ENCODE measurements at regions not wholly inside any gene's neighbourhood (a gene's known extent, or its start where the extent isn't known, plus 50 kb on each side); places are given as distances from the start of the nearest gene placed in this dataset.
A peak's percentile ranks its signal among the peaks of the same experiment; 100 is the strongest.

DNA sequence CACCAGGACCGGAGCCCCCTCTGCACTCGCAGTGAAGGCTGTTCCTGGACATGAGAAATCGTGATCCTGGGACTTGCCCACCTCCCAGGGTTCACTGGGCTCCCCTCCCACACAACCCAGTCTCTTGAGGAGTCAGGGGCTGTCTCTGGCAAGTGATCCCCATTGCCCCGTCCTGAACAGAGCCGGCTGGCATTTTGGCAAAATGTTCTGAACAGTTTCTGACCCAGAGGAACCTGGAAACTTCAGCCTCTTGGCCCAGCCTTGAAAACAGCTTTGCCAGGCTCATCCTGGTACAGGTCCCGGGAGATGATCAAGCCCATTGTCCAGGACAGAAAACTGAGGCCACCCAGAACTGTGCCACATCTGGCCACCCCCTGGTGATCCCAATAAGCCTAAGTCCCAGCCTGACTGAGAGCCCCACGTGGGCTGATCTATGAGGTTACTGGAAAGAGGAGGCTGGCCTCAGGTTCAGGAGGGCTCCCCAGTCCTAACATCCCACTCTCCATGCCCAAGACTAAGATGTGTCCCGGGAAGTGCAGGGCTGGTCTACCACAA is 115.7 kb downstream of the OAT start:
- no peak for DNase-seq (ENCODE audit: low spot score)

DNA sequence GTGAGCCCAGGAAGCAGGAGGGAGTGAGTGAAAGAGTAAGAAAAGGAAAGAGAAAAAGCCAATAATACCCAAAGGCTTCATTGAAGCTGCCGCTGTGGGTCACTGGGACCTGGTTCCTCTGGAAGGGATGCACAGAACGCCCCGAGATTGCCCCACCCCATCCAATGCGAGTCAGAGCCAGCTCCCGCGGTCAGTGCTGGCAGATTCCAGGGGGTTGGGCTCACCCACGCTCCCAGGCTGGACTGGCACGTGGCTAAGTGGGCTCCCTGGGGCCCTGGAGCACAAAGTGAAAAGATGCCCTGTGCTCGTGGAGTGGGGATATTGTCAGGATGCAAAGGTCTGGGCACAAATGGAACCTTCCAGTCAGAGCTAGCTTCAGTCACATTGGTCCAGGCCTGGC is 117.0 kb downstream of the OAT start:
- no peak for DNase-seq (ENCODE audit: low spot score)

DNA sequence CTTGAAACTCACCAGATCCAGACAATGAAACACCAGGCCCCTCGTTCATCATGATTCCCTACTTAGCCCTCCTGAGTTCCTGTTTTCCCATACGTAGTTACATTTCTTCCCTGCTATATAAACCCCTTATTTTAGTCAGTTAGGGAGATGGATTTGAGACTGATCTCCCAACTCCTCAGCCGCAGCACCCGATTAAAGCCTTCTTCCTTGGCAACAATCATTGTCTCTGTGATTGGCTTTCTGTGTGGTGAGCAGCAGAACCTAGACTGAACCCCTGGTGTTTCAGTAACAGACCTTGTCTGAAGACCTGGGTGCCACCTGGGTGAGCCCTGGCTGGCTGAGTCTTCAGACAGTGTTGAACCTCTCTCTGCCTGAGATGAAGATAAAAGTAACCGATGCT is 118.0 kb downstream of the OAT start:
- DNase-seq (ENCODE audit: low spot score) = no peak

DNA sequence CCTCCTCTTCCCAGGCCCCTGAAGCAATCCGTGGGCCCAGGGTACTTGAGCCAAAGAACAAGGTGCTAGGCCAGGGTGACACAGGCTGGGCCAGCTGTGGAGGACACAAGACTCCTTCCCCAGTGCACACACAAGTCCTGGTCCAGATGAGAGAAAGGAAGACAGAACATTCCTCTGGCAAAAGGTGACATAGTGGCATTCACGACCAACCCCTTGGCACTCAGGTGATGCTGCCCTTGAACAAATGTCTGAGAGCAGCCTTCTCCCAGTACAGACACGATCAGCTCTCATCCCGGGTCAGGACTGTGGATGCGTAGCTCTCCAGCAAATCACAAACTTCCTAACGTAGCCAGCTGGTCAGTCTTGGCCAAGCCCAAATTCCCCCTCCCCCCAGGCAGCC is 118.5 kb downstream of the OAT start:
- DNase-seq (ENCODE audit: low spot score) = no peak

DNA sequence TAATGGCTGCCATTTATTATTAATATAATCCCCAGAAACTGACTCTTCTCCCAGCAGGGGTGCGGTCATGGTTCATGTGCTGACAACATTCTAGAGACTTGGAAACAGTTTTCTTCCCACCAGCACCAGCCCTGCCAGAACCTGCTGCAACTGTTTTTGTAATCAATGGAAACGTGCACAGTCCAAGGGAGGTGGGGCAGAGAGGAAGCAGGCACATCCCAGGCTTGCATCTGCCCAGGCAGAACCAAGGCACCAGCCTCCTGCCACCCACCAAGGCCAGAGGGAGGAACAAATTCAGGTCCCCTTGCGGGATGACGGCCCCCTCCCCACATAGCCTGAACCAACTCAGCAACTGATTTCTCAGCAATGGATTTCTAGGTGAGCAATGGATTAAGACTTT is 119.0 kb downstream of the OAT start:
- DNase-seq (ENCODE audit: low spot score) = no peak

DNA sequence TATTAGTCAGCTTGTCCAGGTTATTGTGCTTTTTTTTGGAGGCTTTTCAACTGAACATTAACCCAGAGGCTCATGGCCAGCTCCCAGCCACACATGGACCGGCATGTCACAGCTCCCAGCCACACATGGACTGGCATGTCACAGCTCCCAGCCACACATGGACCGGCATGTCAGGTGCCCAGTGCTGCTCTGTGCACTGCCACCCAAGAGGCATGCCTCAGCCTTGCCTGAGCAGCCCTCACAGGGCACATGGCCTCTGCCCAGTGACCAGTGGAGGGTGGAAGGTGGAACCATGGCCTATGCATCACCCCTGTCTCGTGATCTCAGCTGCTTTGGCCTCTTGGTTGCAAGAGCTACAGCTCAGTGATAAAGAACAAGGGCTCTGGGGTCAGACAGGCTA is 119.8 kb downstream of the OAT start:
- no peak for DNase-seq (ENCODE audit: low spot score)

DNA sequence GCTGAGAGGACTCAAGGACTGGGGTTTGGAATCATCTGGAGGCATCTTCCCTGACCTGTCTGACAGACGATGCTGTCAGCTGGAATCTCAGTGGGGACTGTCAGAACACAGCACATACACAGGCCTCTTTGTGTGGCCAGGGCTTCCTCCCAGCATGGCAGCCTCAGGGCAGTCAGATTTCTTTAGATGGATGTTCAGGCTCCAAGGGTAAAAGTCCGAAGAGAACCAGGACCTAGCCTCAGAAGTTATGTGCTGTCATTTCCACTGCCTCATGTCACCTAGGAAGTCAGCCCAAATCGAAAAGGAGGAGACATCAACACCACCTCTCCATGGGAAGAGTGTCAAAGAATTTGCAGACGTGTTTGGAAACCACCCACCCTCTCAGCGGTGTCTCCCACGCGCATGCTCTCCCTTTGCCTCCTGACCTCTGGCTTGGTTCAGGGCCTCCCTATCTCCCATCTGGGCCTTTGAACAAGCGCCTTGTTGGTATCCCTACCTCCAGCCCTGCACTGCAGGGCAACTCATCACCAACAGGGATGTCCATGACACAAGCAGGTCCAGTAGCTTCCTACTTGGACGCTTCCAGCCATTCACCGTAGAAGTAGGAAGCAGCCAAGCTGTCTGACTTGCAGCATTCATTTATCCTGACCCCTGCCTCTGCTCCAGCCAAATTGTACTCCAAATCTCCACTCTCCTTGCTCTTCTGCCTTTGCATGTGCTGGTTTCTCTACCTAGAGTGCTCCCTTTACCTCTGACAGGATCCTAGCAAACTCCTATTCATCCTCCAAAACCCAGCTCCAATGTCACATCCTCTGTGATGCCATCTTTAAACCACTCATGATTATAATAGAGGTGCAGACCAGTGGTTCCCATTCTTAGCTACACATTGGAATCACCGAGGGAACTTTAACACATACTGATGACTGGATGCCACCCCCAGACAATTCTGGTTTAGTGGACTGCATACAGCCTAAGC is 121.6 kb downstream of the OAT start:
- no peak for DNase-seq (ENCODE audit: low spot score)

DNA sequence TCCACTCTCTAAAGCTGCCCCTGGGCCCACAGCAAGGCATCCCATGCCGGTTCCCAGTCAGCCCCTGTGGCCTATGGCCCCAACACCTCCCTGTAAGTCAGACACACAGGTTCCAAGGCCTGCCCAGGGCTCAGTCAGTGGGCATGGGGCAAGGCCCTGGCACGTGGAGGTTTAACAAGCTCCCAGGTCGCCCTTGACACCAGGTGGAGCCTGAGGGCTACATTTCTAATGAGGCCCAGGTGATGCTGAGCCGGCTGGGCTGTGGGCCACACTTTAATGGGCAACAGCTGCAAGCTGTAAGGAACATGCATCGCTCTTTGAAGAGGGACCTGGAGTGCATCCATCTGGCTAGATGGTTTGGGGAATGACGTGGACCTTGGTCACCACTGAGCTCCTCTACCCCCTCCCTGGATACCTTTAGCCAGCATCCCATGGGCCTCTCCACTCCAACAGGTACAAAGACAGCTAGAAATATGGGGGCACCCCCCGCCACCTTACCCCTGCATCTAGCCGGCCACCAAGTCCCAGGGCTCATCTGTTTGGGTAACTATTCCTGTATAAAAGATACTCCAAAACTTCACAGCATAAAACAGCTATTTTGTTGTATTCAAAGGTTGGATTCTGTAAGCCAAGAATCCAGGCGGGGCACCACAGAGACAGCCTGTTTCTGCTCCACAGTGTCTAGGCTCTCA is 122.5 kb downstream of the OAT start:
- DNase-seq (ENCODE audit: low spot score) = no peak

DNA sequence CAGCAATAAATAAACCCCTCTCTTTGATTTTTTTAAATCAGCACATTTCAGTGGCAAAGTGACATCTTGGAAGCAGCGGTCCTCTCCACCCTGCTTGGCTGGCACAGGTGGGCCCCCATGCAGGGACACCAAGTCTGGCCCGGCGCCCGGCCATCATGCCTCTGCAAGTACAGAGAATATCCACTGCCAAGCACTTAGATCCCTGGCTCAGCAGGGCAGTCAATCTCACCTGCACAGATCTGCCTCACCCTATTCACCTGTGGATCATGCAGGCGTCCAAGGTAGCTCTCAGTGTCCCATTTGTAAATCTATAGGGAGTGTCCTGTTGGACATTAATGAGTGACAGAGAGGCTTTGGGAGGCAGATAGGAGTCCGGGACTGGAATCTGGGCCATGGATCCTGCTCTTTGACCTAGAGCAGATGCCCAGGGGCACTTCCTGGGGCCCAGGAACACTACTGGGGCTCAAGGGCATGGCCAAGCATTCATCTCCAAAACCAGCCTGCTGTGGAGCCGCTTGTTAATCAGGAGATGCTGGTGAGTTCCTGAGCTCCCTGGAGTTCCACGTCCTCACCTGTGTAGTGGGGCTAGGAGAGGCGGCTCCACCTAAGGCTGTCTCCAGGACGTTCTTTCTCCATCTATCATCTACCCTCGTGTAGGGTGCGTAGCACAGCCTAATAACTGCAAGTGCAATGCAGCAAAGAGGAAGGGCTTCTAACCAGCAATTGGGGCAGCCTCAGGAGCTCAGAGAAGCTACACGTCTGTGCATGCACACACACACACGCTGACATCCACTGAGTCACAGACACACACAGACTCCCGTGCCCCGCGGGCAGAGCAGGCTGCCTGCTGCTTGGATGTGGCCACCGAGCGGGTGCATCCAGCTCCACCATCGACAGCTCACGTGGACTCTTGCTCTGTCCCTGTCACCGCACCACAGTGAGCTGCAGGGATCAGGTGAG is 123.6 kb downstream of the OAT start:
- DNase-seq (ENCODE audit: low spot score) = no peak

DNA sequence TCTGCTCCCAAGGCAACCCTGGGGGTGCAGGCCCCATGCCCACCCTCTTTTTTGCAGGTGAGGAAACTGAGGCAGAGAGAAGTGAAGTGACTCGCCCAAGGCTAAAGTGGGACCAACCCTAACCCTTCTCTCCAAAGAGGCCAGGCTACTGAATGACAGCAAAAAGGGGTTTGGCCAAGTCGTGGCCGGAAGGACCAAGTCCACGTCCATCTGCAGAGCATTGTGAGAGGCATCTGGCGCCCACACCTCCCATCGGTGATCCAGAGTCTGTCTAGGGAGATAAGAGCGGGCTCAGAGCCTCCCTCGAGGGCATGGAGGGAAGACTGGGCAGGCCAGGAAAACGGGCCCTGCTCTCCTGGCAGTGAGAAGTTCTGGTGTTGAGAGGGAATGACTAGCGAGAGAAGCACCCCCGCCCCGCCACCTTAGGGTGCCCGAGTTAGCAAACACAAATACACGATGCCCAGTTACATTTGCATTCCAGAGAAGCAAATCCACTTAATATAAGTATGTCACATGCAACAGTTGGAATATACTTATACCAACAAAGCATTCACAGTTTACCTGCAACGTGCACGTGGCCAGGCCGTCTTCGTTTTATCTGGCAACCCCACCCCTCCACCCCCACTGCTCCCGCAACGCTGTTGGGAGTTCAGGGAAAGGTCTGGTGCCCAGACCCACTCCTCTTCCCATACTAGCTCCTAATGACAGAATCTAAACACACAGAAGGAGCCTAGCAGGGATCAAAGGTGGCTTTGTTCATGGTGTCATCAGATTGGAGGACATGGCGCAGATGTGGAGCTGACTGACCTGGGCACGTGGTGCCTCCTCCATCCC is 124.9 kb downstream of the OAT start:
- no peak for DNase-seq (ENCODE audit: low spot score)

DNA sequence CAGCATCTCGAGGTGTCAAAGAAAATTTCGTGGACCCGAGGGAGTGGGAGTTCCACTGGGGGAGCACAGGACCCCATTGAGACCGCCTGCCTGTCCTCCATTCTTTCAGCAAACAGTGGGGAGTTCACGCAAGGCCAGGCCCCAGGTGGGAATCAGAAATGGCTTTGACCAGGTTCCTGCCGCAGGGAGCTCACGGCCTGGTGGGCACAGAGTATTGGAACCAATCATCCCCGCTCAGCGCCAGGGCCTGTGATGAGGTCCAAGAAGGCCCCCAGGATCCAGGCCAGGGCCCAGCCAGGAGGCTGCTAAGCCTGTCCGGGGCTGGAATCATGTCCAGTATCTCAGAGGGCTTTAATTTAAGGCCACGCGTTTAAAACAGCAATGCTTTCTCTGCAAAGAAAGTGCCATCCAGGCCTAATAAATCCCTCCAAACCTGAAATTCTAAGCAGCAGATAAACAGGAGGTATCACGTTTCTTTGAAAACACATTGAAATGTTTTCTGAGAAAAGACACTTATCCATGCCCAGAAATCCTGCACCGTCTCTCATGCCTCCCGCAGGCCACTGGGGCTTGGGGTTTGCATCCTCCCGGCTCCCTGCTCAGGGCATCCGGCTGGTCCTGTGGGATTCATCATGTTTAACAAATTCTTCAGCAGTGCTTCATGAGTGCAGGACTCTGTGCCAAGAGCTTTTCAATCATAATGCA is 125.7 kb downstream of the OAT start:
- no peak for DNase-seq (ENCODE audit: low spot score)

DNA sequence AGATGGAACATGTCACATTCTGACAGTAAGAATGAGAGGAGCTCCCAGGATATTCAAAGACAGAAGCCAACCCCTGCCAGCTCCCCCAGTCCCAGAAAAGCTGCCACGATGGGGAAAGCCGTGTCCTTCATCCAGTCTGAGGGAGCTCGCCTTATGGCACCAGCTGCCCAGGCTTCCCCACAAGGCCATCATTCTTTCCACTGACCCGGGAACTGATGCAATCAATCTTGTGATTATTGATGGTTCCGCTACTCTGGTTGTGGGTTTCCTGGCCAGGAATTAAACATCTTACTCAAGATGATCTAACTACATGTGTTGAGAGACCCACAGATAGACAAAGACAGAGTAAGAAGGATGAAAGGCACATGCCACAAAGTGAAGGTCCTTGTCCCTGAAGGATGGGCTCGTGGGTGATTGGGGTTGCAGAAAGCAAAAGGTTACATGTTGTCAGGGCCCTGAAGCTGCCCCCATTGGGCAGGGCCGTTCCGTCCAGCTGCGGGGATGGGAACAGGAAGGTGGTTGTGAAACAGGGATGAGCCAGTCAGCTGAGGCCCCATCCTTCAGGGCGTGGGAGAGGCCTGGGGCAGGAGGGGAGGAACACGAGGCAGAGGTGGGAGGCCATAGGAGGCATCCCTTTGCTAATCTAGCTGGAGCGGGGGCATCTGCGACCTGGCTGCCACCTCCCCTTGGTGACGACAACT is 127.6 kb downstream of the OAT start:
- peak; percentile 37 for DNase-seq (ENCODE audit: low spot score)

DNA sequence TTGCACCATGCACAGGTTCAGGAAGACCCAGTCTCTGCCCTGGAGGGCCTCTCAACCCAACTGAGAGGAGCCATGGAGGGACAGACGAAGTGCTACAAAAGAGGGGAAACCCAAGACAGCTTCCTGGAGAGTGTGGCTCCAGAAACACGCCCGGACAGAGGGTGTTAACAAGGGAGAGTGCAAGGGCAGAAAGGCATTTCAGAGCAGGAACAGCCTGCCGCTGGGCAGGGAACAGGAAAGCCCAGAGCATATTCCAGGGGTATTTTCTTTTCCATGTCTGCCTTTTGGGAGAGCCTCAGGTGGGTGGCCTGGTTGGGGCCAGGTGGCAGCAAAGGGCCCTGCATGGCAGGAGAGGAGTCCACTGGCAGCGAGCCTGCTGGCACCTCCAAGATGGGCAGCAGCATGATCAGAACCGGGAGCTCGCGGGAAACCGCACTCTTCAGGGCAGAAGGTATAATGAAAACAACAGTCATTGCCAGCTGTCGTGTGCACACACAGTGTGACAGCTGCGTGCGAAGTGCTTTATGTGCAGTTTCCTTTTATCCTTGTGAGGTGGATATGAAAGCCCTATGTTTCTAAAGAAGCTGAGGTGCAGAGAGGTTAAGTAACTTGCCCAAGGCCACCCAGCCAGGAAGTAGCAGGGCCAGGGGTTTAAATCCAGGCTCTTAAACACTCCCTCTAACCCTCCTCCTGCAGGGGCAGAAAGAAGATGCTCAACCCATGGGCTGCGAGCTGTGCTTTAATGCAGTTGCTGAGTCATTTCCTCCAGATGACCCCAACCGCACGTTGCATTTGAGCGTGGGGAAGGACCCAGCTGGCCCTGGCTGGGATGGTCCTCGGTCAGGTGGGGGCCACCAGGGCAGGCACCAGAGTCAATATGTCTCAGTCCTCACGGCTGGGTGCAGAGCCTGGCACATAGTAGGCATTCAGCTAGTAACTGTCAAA is 128.6 kb downstream of the OAT start:
- DNase-seq (ENCODE audit: low spot score) = peak; percentile 18

DNA sequence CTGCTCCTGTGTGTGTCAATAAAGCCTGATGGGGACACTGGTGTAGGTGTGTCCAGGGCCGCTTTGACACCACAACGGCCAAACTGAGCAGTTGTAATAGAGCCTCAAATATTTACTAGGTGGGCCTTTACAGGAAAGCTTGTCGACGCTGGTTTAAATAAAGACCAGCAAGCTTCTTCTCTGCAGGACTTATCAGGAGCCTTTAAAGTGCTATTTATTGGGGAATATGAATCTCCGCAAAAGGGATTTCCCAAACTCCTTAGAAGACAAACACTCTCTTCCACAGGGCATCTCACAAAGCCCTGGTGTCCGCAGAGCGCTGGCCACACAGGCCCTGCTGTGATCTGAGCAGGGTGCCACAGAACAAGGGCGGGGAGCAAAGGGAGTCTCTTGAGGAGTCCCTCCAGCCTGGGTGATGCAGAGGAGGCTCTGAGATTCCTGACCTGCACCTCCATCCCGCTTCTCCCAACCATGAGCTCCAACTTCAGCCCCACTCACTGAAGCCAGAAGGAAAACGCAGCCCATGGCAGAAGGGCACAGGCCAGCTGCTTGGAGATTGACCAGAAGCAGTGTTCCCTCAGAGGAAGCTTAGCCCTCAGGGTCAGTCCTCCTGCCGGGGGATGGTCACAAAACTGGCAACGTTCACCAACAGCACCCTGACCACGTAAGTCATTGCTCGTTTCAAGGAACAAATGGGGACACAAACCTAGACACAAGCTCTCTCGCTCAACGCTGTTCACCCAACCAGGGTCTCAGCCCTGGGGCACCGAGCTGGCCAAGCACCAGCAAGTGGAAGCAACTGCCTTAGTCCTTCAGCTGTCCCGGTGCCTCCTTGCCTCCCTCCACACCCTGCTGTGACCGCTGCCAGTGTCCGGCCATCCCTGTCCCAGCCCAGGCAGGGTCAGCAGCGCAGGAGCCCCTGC is 129.5 kb downstream of the OAT start:
- no peak for DNase-seq (ENCODE audit: low spot score)

DNA sequence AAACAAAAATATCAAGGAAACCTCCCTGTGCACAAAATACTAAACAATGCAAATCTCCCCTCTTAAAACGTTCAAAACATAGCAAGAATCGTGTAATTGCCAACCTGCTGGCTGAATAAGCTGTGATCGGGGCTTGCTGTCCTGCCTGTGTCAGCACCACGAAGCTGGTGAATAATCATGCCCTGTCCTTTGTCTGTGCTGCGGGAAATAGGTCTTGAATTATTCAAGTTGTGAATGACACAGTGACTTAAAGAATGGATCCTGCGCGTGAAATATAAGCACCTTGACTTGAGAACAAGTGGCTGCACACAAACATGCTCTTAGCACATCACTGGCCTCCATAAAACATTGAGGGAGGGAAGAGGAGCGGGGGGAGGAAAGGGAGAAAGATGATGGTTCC is 130.2 kb downstream of the OAT start:
- DNase-seq (ENCODE audit: low spot score) = no peak

DNA sequence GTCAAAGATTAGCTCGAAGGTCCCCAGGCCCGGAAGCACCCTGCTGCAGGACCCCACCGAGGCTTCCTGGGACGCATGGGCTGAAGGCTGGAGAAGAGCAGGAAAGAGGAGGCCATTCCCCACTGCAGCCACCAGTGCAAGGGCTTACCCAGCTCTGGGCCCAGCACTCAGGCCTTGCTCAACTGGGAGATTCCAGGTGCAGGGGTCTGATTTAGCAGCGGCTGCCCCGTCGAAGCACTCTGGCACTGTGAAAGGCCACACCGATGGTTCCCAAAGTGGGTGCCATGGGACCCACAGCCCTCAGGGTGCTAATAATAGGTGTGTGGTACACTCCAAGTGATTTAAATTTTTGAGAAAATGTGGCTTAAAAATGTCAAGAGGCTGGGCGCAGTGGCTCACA is 130.9 kb downstream of the OAT start:
- DNase-seq (ENCODE audit: low spot score) = no peak

DNA sequence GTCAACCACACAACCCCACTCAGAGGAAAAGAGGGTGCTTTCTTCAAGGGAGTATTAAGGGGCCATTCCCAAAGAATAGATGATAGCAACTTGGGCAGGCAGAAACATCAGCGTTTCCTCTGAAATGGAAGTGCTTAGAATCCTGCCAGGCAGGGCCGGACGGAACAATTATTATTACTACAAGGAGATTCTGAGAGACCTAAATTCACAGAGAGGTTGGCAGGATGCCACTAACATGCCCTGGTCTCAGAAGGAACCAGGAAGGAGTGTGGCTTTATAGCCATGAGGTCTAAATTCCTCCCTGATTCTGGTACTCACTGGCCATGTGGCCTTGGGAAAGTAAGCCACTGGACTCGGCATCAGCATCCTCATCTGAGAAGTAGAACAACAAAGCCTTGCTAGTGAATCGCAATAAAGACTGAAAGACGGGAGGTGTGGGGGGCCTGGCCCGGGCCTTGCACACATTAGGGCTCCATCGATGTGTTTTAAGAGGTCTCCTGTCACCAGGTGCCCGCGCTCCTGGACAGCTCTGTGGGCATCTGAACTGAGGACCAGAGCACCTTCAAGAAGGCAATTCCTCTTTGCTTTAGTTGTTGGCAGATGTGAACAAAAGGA is 131.5 kb downstream of the OAT start:
- no peak for DNase-seq (ENCODE audit: low spot score)
